Heart right ventricle (tissue), 16 donors: ENCODE measurements at regions not wholly inside any gene's neighbourhood (a gene's known extent, or its start where the extent isn't known, plus 50 kb on each side); places are given as distances from the start of the nearest gene placed in this dataset.

Experiments
- ATAC-seq, 8 donors: fragments of 200-7000 bp; cut with Tn5 transposase; one replicate each; pipeline ENCODE4 v1.9.1; 2020; ENCODE audit warnings: mild to moderate bottlenecking in 8 of 8, moderate library complexity in 8 of 8, moderate number of reproducible peaks in 1 of 8
- DNase-seq, 2 donors: peaks; one replicate each; pipeline ENCODE4 v3.0.0-alpha.2; 2020
- H3K27ac ChIP-seq, 10 donors: fragments of 200-600 bp; sonication (generic) in 2 of 10; one replicate each; pipeline versions ENCODE4 v1.5.0 to v1.8.0; 2020 to 2022; ENCODE audit warnings: mild to moderate bottlenecking in 3 of 10
- H3K27me3 ChIP-seq, 7 donors: fragments of 200-600 bp; one replicate each; pipeline ENCODE4 v1.8.0; 2021 to 2022; ENCODE audit warnings: mild to moderate bottlenecking in 2 of 7
- H3K36me3 ChIP-seq, 9 donors: fragments of 200-600 bp; sonication (generic) in 1 of 9; one replicate each; pipeline versions ENCODE4 v1.5.0 to v1.8.0; 2020 to 2022; ENCODE audit warnings: mild to moderate bottlenecking in 2 of 9
- H3K4me1 ChIP-seq, 9 donors: fragments of 200-600 bp; sonication (generic) in 1 of 9; one replicate each; pipeline versions ENCODE4 v1.5.0 to v1.8.0; 2020 to 2022; ENCODE audit warnings: mild to moderate bottlenecking in 4 of 9
- H3K4me3 ChIP-seq, 10 donors: fragments of 200-600 bp; sonication (generic) in 2 of 10; one replicate each; pipeline versions ENCODE4 v1.5.0 to v1.8.0; 2020 to 2022; ENCODE audit warnings: mild to moderate bottlenecking in 7 of 10, moderate library complexity in 2 of 10
- H3K9me3 ChIP-seq, 11 donors: fragments of 200-600 bp in 10 of 11; sonication (generic) in 2 of 11; one replicate each; pipeline versions ENCODE4 v1.5.0 to v1.8.0; 2013 to 2022; ENCODE audit warnings: mild to moderate bottlenecking in 2 of 11, control low read depth in 1 of 11, moderate library complexity in 1 of 11
- CTCF ChIP-seq, 9 donors: fragments of 200-600 bp; sonication (generic) in 2 of 9; IDR thresholded peaks; one replicate each; pipeline versions ENCODE4 v1.5.0 to v1.8.0; 2021 to 2022; ENCODE audit warnings: antibody characterized with exemption in 9 of 9, mild to moderate bottlenecking in 5 of 9, moderate library complexity in 1 of 9
- WGBS, 2 donors: extraction: QIAGEN DNeasy Blood & Tissue Kit; methylation state at CpG; one replicate each; pipeline ENCODE4 v1.1.7; 2013; ENCODE audit warnings: inconsistent platforms in 1 of 2; 5-methylcytosine and 5-hydroxymethylcytosine counted together
- intact Hi-C, 10 donors: fragments of 100-400 bp; cut with DNase I; formaldehyde crosslinking; loops; one replicate each; pipeline versions ENCODE4 v1.11.1 to v1.14.2; 2022
- donor health status: Arrhythmogenic right ventricular cardiomyopathy.
- donor health status: ischemic (EF 13 %, LVEDD 7.1; RV severe dilation, severe dysfunction).
- donor health status: healthy with polysubstance abuse.
- donor health status: DM: no; HTN: yes; CAD: no.
- donor health status: DM: no; HTN: no; CAD: no.
- donor health status: ischemic (EF 25% LVEDD 6.9; RV normal size, moderate dysfunction).
- donor health status: ischemic (EF 25% LVEDD 5.7; RV mildly dilated, moderate dysfunction).
- donor health status: healthy.
- donor health status: DM: yes; HTN: yes; CAD: no.
- donor health status: Ischemic cardiomyopathy.
- donor health status: ischemic (EF 35%, LVEDD 5.7; RV mildly dilated, moderate dysfunction).
- donor health status: nonischemic (EF 11% LVEDD 7.7; RV severe dilation, severe dysfunction).
- donor health status: DM: yes; HTN: yes; CAD: no.
- donor health status: PGD.
- donor health status: ischemic (EF 29% LVEDD 5.4; RV normal size, mild dysfunction).
- donor health status: nonischemic (EF 23%, LVEDD 6.1; RV moderate dilation, normal function).

GRCh38 chr5:124621279-124621678 is 125.2 kb downstream of the ZNF608 start:
- H3K4me1 ChIP-seq: no peaks in the 10 kb centered on the region
- DNase-seq (no peak), ATAC-seq (no peak)
- no peaks in the 10 kb centered on the region for H3K9me3 ChIP-seq
- WGBS, 2 donors: 67 to 68% methylated on average over 5 of the region's 5 CpGs
- no peak overlapping the region for H3K4me3 ChIP-seq
- H3K27ac ChIP-seq: no peak overlapping the region
- intact Hi-C loops: no loop called here
- no peaks in the 10 kb centered on the region for H3K36me3 ChIP-seq
- no peaks in the 10 kb centered on the region for H3K27me3 ChIP-seq
- TF ChIP-seq CTCF (IDR thresholded peaks at IDR 0.05): no peak

DNA sequence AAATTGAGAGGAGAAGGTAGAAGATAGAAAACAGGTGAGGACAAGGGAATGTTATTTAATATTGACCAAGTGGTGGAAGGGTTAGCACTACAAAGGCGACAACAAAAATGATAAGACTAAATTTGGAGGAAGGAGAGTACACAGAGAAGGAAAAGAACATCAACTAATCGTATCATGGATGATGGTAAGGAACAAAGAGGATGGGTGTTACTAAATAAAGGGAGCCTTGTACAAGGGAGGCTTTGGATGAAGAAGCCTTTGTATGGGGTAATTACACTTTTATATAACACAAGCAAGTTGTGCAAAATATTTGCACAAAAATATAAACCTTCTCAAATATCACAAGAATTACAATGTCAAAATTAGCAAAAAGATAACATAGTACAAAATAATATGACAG is 125.7 kb downstream of the ZNF608 start:
- DNase-seq: no peak
- H3K9me3 ChIP-seq: no peaks in the 10 kb centered on the region
- H3K27ac ChIP-seq: no peak overlapping the region
- no peak overlapping the region for H3K4me3 ChIP-seq
- 88 to 91% methylated on average over 2 of the region's 2 CpGs for WGBS, 2 donors
- H3K27me3 ChIP-seq: no peaks in the 10 kb centered on the region
- H3K4me1 ChIP-seq: no peaks in the 10 kb centered on the region
- intact Hi-C loops: no loop called here
- no peak for TF ChIP-seq CTCF (IDR thresholded peaks at IDR 0.05)
- ATAC-seq: no peak
- no peaks in the 10 kb centered on the region for H3K36me3 ChIP-seq

DNA sequence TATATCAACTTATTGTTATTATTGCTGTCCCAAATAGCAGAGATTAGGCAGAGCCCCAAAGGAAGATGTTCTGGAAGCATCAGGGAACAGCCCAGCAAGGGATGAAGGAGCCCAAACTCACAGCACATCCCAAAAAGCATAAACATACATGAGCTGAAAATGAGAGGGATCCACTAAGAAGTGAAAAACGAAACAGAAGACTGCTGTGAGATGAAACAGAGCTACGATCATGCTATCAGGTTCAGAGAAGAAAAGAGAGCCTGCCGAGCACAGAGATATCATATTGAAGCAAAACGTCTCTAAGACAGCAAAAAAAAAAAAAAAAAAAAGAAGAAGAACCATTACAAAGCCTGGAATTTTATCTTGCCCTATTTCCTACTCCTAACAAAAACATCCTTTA is 127.3 kb downstream of the ZNF608 start:
- 84 to 85% methylated on average over 4 of the region's 4 CpGs for WGBS, 2 donors
- intact Hi-C loops: no loop called here
- DNase-seq: no peak

DNA sequence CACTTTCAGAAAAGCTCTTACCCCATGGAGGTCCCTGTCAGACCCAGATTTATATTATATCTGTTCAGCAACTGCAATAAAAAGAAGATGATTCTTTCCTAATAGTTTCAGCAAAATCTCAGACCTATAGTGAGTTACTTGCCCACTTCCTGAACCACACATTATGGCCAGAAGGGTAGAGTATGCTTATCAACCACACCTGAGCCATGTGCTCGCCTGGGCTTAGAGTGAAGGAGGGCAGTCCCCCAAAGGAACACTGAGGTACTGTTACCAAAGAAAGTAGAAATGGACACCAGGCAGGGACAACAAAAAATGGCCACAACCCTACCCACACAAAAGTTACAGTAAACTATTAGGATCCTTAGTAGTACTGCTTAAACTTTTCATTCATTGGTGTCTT is 128.7 kb downstream of the ZNF608 start:
- no peak for TF ChIP-seq CTCF (IDR thresholded peaks at IDR 0.05)
- Histone ChIP-seq H3K9me3 (no peaks in the 10 kb centered on the region), H3K27ac (no peak overlapping the region), H3K4me3 (no peak overlapping the region), H3K27me3 (no peaks in the 10 kb centered on the region), H3K4me1 (no peaks in the 10 kb centered on the region), H3K36me3 (no peaks in the 10 kb centered on the region)
- WGBS, 2 donors: 94 to 100% methylated on average over 1 of the region's 1 CpG
- no peak for ATAC-seq
- no peak for DNase-seq
- intact Hi-C loops: no loop called here

More for the DNA sequence above, 127.3 kb downstream of the ZNF608 start:
- no peak for ATAC-seq
- no peaks in the 10 kb centered on the region for H3K36me3 ChIP-seq
- no peaks in the 10 kb centered on the region for H3K4me1 ChIP-seq
- H3K9me3 ChIP-seq: no peaks in the 10 kb centered on the region
- TF ChIP-seq CTCF (IDR thresholded peaks at IDR 0.05): no peak
- H3K27ac ChIP-seq: no peak overlapping the region
- H3K4me3 ChIP-seq: no peak overlapping the region
- no peaks in the 10 kb centered on the region for H3K27me3 ChIP-seq
